GM12878 (cell line): ENCODE measurements at regions not wholly inside any gene's neighbourhood (a gene's known extent, or its start where the extent isn't known, plus 50 kb on each side); places are given as distances from the start of the nearest gene placed in this dataset.

Experiments used
- ATAC-seq: fragments of 200-7000 bp; cut with Tn5 transposase; 3 replicates; pipeline ENCODE4 v1.9.1; 2020; ENCODE audit warnings: mild to moderate bottlenecking, moderate library complexity
- BruUV-seq: library from RNA; stranded (reverse); fragments of 400-500 nt; replicated peaks from 2 replicates; lab custom pipeline; 2021; lab: Mats Ljungman, UMichigan
- CTCF ChIA-PET: fragments of 300-600 bp; sonication (Branson Sonifier 250); formaldehyde crosslinking; extraction: SDS; loops from one replicate; lab custom pipeline; 2021; ENCODE audit warnings: inconsistent platforms; lab: Yijun Ruan, JAX
- POLR2A ChIA-PET: fragments of 350-600 bp; formaldehyde crosslinking; extraction: SDS; loops from one replicate; lab custom pipeline; 2021; ENCODE audit warnings: inconsistent platforms; lab: Charles Lee
- RAD21 ChIA-PET: fragments of 300-600 bp; sonication (Branson Sonifier 250); formaldehyde crosslinking; loops from one replicate; lab custom pipeline; 2023; ENCODE audit warnings: antibody characterized with exemption; ENCODE audit not compliant: unreplicated experiment; lab: Charles Lee
- SMC1A ChIA-PET: fragments of 300-600 bp; sonication (Branson Sonifier 250); formaldehyde crosslinking; loops from one replicate; lab custom pipeline; 2023; ENCODE audit not compliant: unreplicated experiment, uncharacterized antibody; lab: Charles Lee
- DNase-seq: peaks from one replicate; pipeline ENCODE4 v3.0.0-alpha.2; 2011; ENCODE audit warnings: low read depth, low spot score
- FAIRE-seq: peaks from 3 replicates; lab custom pipeline; 2011; peaks lifted over from hg19 to GRCh38; lab: Jason Lieb, UNC
- H2AFZ ChIP-seq: 2 replicates; pipeline ENCODE4 v1.6.0; 2011; ENCODE audit warnings: low read depth, low read length, control low read depth; ENCODE audit not compliant: control insufficient read depth
- H3K27ac ChIP-seq: 2 replicates; pipeline ENCODE4 v1.5.1; 2011; ENCODE audit warnings: control low read depth; ENCODE audit not compliant: control insufficient read depth, insufficient read depth
- H3K27me3 ChIP-seq, 2 experiments: replicated peaks in 1 of 2; 2 replicates each; pipeline versions ENCODE4 v1.6.0 to v1.6.1; 2011; ENCODE audit warnings: low read length in 1 of 2; ENCODE audit not compliant: control insufficient read depth in 2 of 2, insufficient read depth in 2 of 2
- H3K36me3 ChIP-seq, 2 experiments: 2 replicates each; pipeline ENCODE4 v1.5.1; 2011; ENCODE audit warnings: low read length in 1 of 2; ENCODE audit not compliant: control insufficient read depth in 2 of 2, insufficient read depth in 2 of 2
- H3K4me1 ChIP-seq: 2 replicates; pipeline ENCODE4 v1.6.1; 2011; ENCODE audit warnings: mild to moderate bottlenecking, low read length, moderate library complexity, mixed read lengths; ENCODE audit not compliant: control insufficient read depth, insufficient read depth
- H3K4me2 ChIP-seq: 2 replicates; pipeline ENCODE4 v1.6.0; 2011; ENCODE audit warnings: control low read depth; ENCODE audit not compliant: control insufficient read depth, insufficient read depth
- H3K4me3 ChIP-seq: fragments of 200-600 bp; sonication (generic); 2 replicates; pipeline ENCODE4 v1.5.1; 2016
- H3K79me2 ChIP-seq: 2 replicates; pipeline ENCODE4 v1.6.0; 2011; ENCODE audit warnings: low read length; ENCODE audit not compliant: control insufficient read depth, insufficient read depth
- H3K9ac ChIP-seq: 2 replicates; pipeline ENCODE4 v1.8.0; 2011; ENCODE audit warnings: low read length, control low read depth, mixed read lengths; ENCODE audit not compliant: control insufficient read depth, insufficient read depth
- H3K9me3 ChIP-seq: replicated peaks from 3 replicates; pipeline ENCODE4 v1.5.1; 2011; ENCODE audit warnings: mild to moderate bottlenecking, low read length; ENCODE audit not compliant: control insufficient read depth, insufficient read depth
- H4K20me1 ChIP-seq: 2 replicates; pipeline ENCODE4 v1.6.0; 2011; ENCODE audit not compliant: control insufficient read depth, insufficient read depth
- BACH1 ChIP-seq: fragments of 450-650 bp; IDR thresholded peaks from 2 replicates; pipeline ENCODE4 v1.6.1; 2017; ENCODE audit warnings: mild to moderate bottlenecking, borderline replicate concordance
- CBX3 ChIP-seq: fragments of 200-600 bp; sonication (generic); IDR thresholded peaks from 2 replicates; pipeline ENCODE4 v1.6.1; 2016; ENCODE audit warnings: low read depth, borderline replicate concordance
- CBX5 ChIP-seq: sonication (generic); IDR thresholded peaks from 2 replicates; pipeline ENCODE4 v1.6.1; 2016; ENCODE audit warnings: low read depth, moderate library complexity, mild to moderate bottlenecking, inconsistent platforms
- GATAD2B ChIP-seq: fragments of 450-650 bp; conservative IDR thresholded peaks from 2 replicates; pipeline ENCODE4 v1.6.1; 2017; ENCODE audit warnings: low read depth, mild to moderate bottlenecking, moderate library complexity
- HDAC6 ChIP-seq: fragments of 200-600 bp; sonication (generic); IDR thresholded peaks from one replicate; pipeline ENCODE4 v1.8.0; 2017; ENCODE audit warnings: antibody characterized with exemption; ENCODE audit not compliant: unreplicated experiment
- MYB ChIP-seq: fragments of 150-350 bp; IDR thresholded peaks from 2 replicates; pipeline ENCODE4 v1.6.1; 2014; ENCODE audit warnings: mild to moderate bottlenecking, low read depth, low read length, borderline replicate concordance
- NFIC ChIP-seq: IDR thresholded peaks from 2 replicates; pipeline ENCODE4 v1.6.1; 2012; ENCODE audit warnings: low read depth, mild to moderate bottlenecking, inconsistent platforms, low read length, moderate library complexity
- NR2F1 ChIP-seq: fragments of 450-650 bp; conservative IDR thresholded peaks from 2 replicates; pipeline ENCODE4 v1.6.1; 2017; ENCODE audit warnings: mild to moderate bottlenecking
- RCOR1 ChIP-seq: conservative IDR thresholded peaks from 2 replicates; pipeline ENCODE4 v1.6.1; 2012; ENCODE audit warnings: low read depth, low read length, improper control_type of control experiment
- SPI1 ChIP-seq: IDR thresholded peaks from 2 replicates; pipeline ENCODE4 v1.6.1; 2011; ENCODE audit warnings: low read depth, mild to moderate bottlenecking, low read length, moderate library complexity, borderline replicate concordance; ENCODE audit not compliant: insufficient read depth
- SRF ChIP-seq, 2 experiments: IDR thresholded peaks; 2 replicates each; pipeline ENCODE4 v1.6.1; 2011; ENCODE audit warnings: low read depth in 2 of 2, low read length in 2 of 2, mild to moderate bottlenecking in 1 of 2, moderate library complexity in 1 of 2
- STAT1 ChIP-seq: fragments of 450-650 bp; conservative IDR thresholded peaks from 2 replicates; pipeline ENCODE4 v1.6.1; 2014; ENCODE audit warnings: antibody characterized with exemption, mild to moderate bottlenecking
- TBL1XR1 ChIP-seq: IDR thresholded peaks from 2 replicates; pipeline ENCODE4 v1.6.1; 2012; ENCODE audit warnings: low read depth, low read length, improper control_type of control experiment
- ZNF384 ChIP-seq: IDR thresholded peaks from 2 replicates; pipeline ENCODE4 v1.6.1; 2012; ENCODE audit warnings: low read depth, mild to moderate bottlenecking, low read length, improper control_type of control experiment, borderline replicate concordance
- WGBS: methylation state at CpG from one replicate; pipeline ENCODE4 v1.1.6; 2016; ENCODE audit warnings: low lambda C conversion rate; ENCODE audit not compliant: insufficient replicate concordance, insufficient coverage; ENCODE audit errors: missing lambda C conversion rate; 5-methylcytosine and 5-hydroxymethylcytosine counted together
- in situ Hi-C: fragments of 300-500 bp; cut with MboI; formaldehyde crosslinking; loops from 9 replicates; pipeline ENCODE4 v1.14.3; 2018; ENCODE audit warnings: mixed read lengths
- intact Hi-C: fragments of 100-400 bp; cut with micrococcal nuclease; formaldehyde crosslinking; loops from one replicate; pipeline ENCODE4 v1.14.2; 2022; ENCODE audit not compliant: unreplicated experiment
- TF ChIP-seq, protein P1 (sequence below): IDR thresholded peaks from 2 replicates; pipeline ENCODE4 v1.6.1; 2011; ENCODE audit warnings: low read depth, low read length, improper control_type of control experiment, borderline replicate concordance
- TF ChIP-seq, protein P2 (sequence below): IDR thresholded peaks from 2 replicates; pipeline ENCODE4 v1.6.1; 2012; ENCODE audit warnings: low read depth, low read length, improper control_type of control experiment
- TF ChIP-seq, protein P3 (sequence below): fragments of 450-650 bp; IDR thresholded peaks from 2 replicates; pipeline ENCODE4 v1.6.1; 2017; ENCODE audit warnings: mild to moderate bottlenecking
- TF ChIP-seq, protein P4 (sequence below): fragments of 450-650 bp; IDR thresholded peaks from 2 replicates; pipeline ENCODE4 v1.6.1; 2018; ENCODE audit warnings: borderline replicate concordance, mild to moderate bottlenecking; ENCODE audit not compliant: partially characterized antibody

DNA sequence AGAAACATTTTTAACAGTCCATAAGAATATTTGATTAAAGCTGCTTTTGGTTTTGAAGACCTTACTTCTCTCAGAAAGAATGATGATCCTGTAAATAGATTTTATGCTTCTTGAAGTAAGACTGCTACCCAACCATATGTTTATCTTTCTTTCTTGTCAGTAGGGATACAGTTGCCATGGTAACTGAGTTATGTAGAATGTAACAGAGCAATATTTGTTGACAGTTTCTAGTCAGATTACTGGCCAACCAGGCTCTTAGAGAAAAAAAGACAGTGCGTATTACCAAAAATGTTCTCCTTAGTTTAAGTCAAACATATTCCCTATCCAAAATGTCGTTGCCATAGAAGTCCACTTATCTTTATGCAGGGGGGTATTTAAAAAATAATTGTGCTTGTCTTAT lies 456.8 kb downstream of the PRR32 start:
- Histone ChIP-seq H3K9me3 (no peaks in the 10 kb centered on the region), H3K27me3 (no peaks in the 10 kb centered on the region), H4K20me1 (no peaks in the 10 kb centered on the region), H3K4me1 (no peaks in the 10 kb centered on the region), H2AFZ (no peak overlapping the region), H3K79me2 (no peaks in the 10 kb centered on the region), H3K36me3 (no peaks in the 10 kb centered on the region), H3K27ac (no peak overlapping the region), H3K4me2 (no peak overlapping the region), H3K4me3 (no peak overlapping the region)
- 27% methylated on average over 2 of the region's 2 CpGs for WGBS
- ChIA-PET RAD21 (no interaction called here), POLR2A (no interaction called here), CTCF (no interaction called here)
- in situ Hi-C loops (no loop called here), intact Hi-C loops (no loop called here)
- BruUV-seq = no TSS peak
- no peak for DNase-seq
- ATAC-seq = no peak
- no peak for FAIRE-seq
- TF ChIP-seq CBX5 (no peak), HDAC6 (no peak), SRF (IDR thresholded peaks at IDR 0.05; ENCODE audit: low read depth in 2 of 2, low read length in 2 of 2) (no peak), NR2F1 (no peak), CBX3 (no peak), MYB (no peak), TBL1XR1 (no peak), BACH1 (no peak), SPI1 (no peak), NFIC (no peak), RCOR1 (no peak), ZNF384 (no peak), STAT1 (no peak), GATAD2B (no peak)
- TF ChIP-seq, protein P1, sequence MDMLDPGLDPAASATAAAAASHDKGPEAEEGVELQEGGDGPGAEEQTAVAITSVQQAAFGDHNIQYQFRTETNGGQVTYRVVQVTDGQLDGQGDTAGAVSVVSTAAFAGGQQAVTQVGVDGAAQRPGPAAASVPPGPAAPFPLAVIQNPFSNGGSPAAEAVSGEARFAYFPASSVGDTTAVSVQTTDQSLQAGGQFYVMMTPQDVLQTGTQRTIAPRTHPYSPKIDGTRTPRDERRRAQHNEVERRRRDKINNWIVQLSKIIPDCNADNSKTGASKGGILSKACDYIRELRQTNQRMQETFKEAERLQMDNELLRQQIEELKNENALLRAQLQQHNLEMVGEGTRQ = no peak
- TF ChIP-seq, protein P2, sequence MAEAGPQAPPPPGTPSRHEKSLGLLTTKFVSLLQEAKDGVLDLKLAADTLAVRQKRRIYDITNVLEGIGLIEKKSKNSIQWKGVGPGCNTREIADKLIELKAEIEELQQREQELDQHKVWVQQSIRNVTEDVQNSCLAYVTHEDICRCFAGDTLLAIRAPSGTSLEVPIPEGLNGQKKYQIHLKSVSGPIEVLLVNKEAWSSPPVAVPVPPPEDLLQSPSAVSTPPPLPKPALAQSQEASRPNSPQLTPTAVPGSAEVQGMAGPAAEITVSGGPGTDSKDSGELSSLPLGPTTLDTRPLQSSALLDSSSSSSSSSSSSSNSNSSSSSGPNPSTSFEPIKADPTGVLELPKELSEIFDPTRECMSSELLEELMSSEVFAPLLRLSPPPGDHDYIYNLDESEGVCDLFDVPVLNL = no peak
- TF ChIP-seq, protein P3, sequence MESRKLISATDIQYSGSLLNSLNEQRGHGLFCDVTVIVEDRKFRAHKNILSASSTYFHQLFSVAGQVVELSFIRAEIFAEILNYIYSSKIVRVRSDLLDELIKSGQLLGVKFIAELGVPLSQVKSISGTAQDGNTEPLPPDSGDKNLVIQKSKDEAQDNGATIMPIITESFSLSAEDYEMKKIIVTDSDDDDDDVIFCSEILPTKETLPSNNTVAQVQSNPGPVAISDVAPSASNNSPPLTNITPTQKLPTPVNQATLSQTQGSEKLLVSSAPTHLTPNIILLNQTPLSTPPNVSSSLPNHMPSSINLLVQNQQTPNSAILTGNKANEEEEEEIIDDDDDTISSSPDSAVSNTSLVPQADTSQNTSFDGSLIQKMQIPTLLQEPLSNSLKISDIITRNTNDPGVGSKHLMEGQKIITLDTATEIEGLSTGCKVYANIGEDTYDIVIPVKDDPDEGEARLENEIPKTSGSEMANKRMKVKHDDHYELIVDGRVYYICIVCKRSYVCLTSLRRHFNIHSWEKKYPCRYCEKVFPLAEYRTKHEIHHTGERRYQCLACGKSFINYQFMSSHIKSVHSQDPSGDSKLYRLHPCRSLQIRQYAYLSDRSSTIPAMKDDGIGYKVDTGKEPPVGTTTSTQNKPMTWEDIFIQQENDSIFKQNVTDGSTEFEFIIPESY = no peak
- TF ChIP-seq, protein P4, sequence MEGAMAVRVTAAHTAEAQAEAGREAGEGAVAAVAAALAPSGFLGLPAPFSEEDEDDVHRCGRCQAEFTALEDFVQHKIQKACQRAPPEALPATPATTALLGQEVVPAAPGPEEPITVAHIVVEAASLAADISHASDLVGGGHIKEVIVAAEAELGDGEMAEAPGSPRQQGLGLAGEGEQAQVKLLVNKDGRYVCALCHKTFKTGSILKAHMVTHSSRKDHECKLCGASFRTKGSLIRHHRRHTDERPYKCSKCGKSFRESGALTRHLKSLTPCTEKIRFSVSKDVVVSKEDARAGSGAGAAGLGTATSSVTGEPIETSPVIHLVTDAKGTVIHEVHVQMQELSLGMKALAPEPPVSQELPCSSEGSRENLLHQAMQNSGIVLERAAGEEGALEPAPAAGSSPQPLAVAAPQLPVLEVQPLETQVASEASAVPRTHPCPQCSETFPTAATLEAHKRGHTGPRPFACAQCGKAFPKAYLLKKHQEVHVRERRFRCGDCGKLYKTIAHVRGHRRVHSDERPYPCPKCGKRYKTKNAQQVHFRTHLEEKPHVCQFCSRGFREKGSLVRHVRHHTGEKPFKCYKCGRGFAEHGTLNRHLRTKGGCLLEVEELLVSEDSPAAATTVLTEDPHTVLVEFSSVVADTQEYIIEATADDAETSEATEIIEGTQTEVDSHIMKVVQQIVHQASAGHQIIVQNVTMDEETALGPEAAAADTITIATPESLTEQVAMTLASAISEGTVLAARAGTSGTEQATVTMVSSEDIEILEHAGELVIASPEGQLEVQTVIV = no peak
- TF ChIP-seq, all 136 proteins: peak for 0
- H3K9ac ChIP-seq = no peak overlapping the region
- SMC1A ChIA-PET = no interaction called here
